Activated T-cell treated with anti-CD3 and anti-CD28 coated beads for 4 hours (primary cell): ENCODE measurements at regions not wholly inside any gene's neighbourhood (a gene's known extent, or its start where the extent isn't known, plus 50 kb on each side); places are given as distances from the start of the nearest gene placed in this dataset.

Experiments
- DNase-seq: peaks from one replicate; pipeline ENCODE4 v3.0.0-alpha.2; 2020

GRCh38 chr2:34123996-34124785, 525.1 kb upstream of the FAM98A start:
- DNase-seq, result no peak

- no peak for DNase-seq
Observed at GRCh38 chr2:34121076-34121475, 522.0 kb upstream of the FAM98A start.

DNA sequence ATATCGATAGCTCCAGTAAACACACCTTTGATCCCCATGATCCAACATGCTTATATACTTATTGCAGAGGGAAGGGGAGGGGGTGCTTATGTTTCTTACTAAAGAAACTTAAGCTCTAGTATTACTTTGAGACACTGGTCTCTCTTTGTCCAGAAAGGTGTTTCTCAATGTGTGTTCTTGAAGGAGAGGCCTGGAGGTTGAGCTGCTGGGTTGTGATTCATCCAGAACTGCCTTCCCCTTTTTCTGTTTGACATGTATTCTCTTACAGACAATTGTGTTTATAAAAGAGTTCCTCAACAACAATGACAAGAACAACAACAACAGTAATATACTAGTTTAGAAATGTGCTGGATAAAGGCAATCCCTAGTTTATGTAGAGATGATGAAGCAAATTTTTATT, 516.0 kb upstream of the FAM98A start:
- DNase-seq, result no peak

GRCh38 chr2:34112161-34112560, 513.1 kb upstream of the FAM98A start:
- DNase-seq, result no peak

- DNase-seq, result no peak
Observed at GRCh38 chr2:34110392-34110791, 511.3 kb upstream of the FAM98A start.

GRCh38 chr2:34107811-34108210, 508.7 kb upstream of the FAM98A start:
- no peak for DNase-seq

DNA sequence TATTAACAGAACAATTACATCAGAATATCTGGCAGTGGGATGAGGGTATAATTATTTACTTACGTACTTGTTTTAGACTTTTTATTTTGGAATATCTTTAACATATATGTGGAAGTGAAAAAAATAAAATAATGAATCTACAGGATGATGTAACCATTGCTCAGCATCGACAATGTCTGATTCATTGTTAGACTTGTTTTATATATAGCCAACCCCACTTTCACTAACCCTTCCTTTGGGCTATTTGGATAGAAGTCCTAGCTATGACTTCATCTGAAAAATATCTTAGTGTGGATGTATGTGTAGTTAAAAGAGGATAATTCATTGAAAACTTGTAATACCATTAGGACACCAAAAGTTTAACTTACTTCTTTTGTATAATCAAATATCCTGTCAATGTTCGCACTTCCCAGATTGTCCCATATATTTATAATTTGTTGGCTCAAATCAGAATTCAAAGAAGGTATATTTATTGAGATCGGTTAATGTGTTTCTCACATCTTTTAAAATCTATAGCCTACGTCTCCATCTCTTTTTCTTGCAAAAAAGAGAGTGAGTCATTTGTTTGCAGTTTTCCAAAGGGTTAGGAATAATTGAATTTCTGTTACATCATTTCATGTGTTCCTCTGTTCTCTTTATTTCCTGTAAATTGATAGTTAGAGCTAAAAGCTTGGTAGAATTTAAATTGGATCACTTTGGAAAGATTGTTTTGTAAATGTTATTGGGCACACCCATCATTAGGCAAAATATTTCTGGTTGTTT, 506.1 kb upstream of the FAM98A start:
- no peak for DNase-seq

DNA sequence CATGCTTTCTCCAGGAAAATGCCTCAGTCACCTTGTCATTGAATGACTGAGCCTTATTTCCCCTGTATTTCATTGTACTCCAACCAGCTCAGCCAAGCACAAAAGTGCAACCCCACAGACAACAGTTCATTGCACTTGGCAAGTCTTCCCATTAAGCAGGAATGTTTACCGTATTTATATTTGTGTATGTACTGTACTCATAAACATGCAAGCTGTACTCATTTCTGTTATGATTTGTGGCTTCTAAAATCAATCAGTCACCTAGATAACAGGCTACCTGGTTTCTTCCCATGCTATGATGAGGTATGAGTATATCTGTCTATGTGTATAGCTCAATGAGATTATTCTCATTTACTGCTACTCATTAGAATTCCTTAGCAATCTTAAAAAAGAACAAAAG, 505.5 kb upstream of the FAM98A start:
- DNase-seq, result no peak

- no peak for DNase-seq
Observed at GRCh38 chr2:34103437-34103836, 504.3 kb upstream of the FAM98A start.

DNA sequence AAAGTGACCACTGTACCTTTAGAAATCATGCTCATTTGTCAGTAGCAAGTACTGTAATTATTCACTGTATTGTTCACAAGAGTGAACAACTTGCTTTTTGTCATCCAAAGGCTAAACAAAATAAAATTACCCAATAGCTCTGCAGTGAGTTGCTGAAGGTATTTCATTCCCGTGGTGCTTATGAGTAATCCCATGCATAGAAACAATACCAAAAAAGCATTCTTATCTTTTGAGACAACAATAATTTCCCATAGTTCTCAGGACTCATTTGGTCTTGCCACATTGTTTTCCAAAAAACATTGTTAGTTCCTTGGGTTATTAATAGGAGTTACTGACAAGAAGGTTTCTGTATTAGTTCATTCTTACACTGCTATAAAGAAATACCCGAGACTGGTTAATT, 503.2 kb upstream of the FAM98A start:
- no peak for DNase-seq

DNA sequence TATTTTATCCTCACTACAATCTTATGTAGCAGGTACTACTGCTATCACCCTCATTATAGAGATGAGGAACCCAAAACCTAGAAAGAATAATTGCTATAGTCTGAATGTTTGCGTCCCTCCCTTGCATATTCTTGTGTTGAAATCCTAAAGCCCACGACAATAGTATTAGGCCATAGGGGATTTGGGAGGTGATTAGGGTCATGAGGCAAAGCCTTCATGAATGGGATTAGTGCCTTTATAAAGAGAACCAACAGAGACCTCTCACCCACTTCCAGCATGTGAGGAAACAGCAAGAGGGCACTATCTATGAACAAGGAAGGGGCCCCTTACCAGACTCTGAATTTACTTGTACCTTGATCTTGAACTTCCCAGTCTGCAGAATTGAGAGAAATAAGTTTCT, 500.3 kb upstream of the FAM98A start:
- no peak for DNase-seq

DNA sequence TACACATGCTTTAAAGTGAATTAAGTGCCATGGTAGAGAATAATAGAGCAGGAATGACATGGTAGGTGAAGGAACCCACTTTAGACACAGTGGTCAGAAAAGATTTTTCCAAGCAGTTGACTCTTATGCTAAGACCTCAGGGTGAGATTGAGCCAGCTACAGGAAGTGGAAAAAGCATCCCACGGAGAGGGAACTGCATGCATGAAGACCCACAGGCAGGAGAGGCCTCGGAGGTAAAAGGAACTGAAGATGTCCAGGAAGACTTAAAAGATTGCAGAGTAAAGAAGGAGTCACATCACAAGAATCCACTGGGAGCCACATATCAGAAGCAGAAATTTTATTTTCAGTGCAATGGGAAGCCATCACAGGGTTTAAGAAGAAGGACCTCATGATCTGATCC, 499.2 kb upstream of the FAM98A start:
- DNase-seq, result no peak

DNA sequence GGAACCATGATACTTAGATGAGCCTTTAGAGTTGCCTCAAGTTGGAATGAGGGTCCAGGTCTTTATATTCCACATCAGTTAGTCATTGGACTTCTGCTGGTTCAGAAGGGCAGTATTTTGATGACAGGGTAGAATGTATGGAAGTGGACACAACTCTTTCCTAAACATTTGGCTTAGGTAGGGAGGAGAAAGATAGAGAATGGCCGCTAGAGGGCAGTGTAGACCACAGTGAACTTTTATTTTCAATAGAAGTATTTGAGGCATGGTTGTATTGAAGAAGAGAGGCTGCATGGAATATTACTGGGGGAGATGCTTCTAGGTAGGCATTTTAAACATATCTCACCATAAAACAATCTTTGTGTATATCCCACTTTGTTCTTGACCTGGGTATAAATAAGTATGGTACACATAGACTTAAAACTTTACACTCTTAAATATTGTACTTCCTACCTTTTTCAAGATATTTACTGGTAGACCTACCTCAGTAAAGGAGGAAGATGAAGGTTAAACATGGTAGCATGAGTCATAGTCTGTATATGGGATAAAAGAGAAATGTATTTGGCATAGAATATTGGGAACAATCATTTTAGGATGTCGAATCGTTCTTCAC, 497.6 kb upstream of the FAM98A start:
- DNase-seq, result peak; percentile 36

DNA sequence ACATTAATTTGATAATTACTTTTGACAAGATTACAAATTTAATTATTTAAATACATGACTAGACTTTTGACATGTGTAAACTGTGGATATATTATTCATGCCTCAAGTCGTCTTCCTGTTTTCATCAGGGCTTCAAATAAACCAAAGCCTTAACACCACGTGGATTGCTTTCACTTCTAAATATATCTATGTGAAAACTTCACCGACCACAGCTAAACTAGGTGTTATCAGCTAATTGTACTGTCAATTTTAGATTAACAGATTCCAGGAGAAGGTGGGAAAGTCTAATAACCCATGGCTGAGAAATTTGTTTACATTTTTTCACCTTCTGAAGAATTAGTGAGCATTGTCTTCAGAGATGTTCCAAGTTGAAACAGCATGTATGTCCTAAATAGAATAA, 494.7 kb upstream of the FAM98A start:
- no peak for DNase-seq

DNA sequence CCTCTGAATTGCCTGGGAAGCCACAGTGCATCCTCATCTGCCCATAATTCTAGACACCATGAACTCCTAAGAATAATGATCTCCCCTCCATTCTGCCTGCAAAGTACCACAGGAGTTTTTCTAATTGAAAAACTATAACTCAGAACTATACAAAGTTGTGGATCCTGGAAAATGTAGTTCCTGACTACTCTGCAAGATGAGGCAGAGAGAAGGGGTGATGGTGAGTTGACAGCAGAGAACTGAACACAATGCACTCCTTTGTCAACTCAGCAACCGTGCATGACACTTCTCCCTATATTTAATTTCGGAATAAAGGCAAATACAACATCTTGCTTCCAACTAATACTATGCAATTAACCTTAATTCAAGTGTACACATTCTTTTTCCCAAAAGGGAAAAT, 471.1 kb upstream of the FAM98A start:
- no peak for DNase-seq

DNA sequence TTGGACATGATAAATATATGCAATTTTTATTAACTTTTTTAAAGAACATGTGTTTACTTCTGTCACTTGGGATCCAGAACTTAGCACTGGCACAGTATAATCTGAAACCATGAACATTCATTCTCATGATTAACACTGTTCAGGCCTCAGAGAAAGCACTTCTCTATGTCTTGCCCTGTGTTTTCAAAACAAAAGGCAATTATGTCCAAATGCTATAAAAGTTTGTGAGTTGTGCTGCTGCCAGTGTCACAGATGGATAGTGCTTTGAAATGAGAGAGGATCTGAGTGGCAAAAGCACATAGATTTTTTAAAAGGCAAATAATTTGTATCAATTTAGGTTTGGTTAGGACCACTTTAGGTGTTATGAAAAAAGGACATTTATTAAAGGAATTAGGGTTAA, 470.5 kb upstream of the FAM98A start:
- no peak for DNase-seq

GRCh38 chr2:34050413-34050812, 451.3 kb upstream of the FAM98A start:
- no peak for DNase-seq

DNA sequence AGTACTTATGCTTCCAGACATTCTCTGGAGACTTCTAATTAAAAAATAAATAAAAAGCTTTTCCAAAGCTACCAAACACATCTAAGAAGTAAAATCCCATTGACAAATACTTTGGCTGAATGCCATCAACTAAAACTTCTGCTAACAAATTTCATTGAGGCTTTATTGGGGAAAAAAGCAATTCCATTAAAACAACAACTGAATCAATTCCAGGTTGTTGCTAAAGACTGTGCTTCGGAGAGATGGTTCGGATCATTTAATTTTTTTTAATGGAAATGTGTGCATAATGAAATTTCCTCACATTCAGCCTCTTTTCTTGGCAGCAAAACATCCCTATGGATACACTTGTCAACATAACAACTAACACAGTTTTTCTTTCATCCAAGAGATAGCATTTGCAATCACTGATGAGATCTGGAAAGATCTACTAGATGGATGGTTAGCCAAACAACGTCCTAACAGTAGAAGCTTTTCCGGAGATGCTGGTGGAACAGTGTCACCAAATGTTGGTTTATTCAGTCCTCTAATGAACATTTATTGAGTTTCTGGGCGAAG, 446.1 kb upstream of the FAM98A start:
- DNase-seq, result no peak

DNA sequence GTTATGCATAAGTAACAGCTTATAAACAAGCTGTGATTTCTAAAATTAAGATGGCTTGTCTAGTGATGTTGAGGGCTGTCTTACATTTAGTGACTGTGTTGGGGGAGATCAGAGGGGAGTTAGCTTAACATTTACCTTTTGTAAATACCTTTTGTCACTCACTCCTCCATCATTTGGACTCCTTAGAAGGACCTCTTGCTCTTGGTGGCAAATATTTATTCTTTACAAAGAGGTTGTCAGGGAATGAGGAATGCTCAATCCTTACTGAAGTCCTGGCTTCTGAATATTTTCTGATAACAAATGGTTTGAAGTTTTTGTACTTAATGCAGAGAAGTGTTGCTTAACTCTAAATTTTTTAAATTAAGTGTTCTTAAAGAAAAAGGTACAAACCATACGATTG, 438.8 kb upstream of the FAM98A start:
- no peak for DNase-seq

DNA sequence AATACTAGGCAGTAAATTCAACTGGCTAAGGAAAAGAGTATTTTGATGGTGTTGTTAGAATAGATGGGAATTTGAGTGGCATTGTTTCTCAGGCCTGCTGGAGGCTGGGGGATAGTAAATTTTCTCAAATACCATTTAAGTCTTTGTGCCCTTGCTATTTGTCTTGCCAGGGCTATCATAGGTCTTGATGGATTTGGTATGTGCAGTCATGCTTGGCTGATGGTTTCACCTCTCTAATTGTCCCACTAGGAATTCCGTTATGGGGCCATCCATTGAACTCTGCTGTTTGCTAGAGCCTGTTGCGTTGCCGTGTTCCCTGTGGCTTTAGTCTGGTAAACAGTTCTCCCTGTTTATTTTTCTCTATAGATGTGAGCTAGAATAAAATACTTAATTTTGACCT, 438.1 kb upstream of the FAM98A start:
- DNase-seq, result no peak

GRCh38 chr2:34031097-34031496, 432.0 kb upstream of the FAM98A start:
- DNase-seq, result no peak

- DNase-seq, result no peak
Observed at GRCh38 chr2:34030273-34030672, 431.2 kb upstream of the FAM98A start.

DNA sequence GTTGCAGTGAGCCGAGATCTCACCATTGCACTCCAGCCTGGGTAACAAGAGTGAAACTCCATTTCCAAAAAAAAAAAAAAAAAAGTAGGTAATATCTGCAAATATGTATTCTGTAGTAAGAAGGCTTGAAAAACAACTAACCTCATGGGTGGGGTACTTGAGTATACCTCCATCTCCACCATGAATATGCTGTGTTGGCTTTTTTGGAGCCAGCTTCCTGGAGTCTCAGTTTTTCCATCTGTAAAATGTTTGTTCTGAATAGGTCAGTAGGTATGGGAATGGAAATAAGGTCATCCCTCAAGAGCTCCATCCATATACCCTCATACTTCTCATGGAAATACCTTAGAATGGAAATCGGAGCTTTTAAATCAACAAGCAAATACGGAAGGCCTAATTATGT, 430.0 kb upstream of the FAM98A start:
- DNase-seq, result no peak

GRCh38 chr2:34025196-34025595, 426.1 kb upstream of the FAM98A start:
- DNase-seq, result no peak
